Breast epithelium (tissue), 4 donors: ENCODE measurements at regions not wholly inside any gene's neighbourhood (a gene's known extent, or its start where the extent isn't known, plus 50 kb on each side); places are given as distances from the start of the nearest gene placed in this dataset.
A peak's percentile ranks its signal among the peaks of the same experiment; 100 is the strongest.

ENCODE experiments used
- DNase-seq, 2 donors: peaks; one replicate each; pipeline ENCODE4 v3.0.0-alpha.2; 2019; ENCODE audit warnings: low spot score in 2 of 2
- H3K27ac ChIP-seq, 2 donors: fragments of 200-600 bp; sonication (generic) in 1 of 2; one replicate each; pipeline ENCODE4 v1.5.1; 2016 to 2019; ENCODE audit warnings: mild to moderate bottlenecking in 1 of 2
- H3K27me3 ChIP-seq, 2 donors: fragments of 200-600 bp; sonication (generic) in 1 of 2; one replicate each; pipeline versions ENCODE4 v1.5.1 to v1.6.0; 2017 to 2019; ENCODE audit warnings: control low read depth in 1 of 2, mild to moderate bottlenecking in 1 of 2
- H3K36me3 ChIP-seq: fragments of 200-600 bp; one replicate; pipeline ENCODE4 v1.5.1; 2019
- H3K4me1 ChIP-seq, 2 donors: fragments of 200-600 bp; sonication (generic); one replicate each; pipeline ENCODE4 v1.5.1; 2016 to 2019; ENCODE audit warnings: control low read depth in 1 of 2
- H3K4me3 ChIP-seq, 3 donors: fragments of 200-600 bp; sonication (generic); 1 replicate in 2 of 3; 2 replicates in 1 of 3; pipeline ENCODE4 v1.5.1; 2016 to 2019; ENCODE audit warnings: mild to moderate bottlenecking in 3 of 3, moderate library complexity in 2 of 3
- H3K9me3 ChIP-seq, 2 donors: fragments of 200-600 bp; sonication (generic) in 1 of 2; one replicate each; pipeline ENCODE4 v1.5.1; 2016 to 2019; ENCODE audit warnings: control low read depth in 1 of 2
- CTCF ChIP-seq, 3 donors: fragments of 450-650 bp; IDR thresholded peaks; one replicate each; pipeline ENCODE4 v1.5.1; 2016 to 2017; ENCODE audit warnings: antibody characterized with exemption in 3 of 3, mild to moderate bottlenecking in 3 of 3, moderate library complexity in 3 of 3
- POLR2A ChIP-seq: fragments of 450-650 bp; IDR thresholded peaks from one replicate; pipeline ENCODE4 v1.6.1; 2016; ENCODE audit warnings: antibody characterized with exemption, mild to moderate bottlenecking, moderate library complexity
- POLR2AphosphoS5 ChIP-seq, 3 donors: sonication (generic); formaldehyde crosslinking; IDR thresholded peaks; one replicate each; pipeline ENCODE4 v1.6.1; 2017; ENCODE audit warnings: antibody characterized with exemption in 3 of 3
- intact Hi-C: fragments of 100-400 bp; cut with DNase I; formaldehyde crosslinking; loops from one replicate; pipeline ENCODE4 v1.15.1; 2023; ENCODE audit warnings: low total_unique reads

DNA sequence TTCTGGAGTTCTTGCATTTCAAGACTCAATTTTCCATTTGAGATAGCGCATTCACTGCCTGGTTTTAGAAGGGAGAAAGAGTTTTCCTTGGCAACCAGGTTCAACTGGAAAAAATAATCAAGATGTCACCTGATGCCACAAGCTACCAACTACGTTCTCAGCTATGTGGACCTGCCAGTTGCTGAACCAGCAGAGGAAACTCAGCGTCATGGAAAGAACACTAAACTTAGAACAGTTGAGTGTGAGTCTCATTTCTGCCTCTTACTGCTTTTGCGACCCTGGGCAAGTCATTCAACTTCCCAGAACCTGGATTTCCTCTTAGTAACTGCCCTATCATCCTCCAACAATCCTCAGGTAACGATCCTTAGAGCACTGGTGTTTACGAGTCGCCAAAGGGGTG is 373.0 kb upstream of the ESRRG start:
- DNase-seq: no peak
- intact Hi-C loops: no loop called here
- Histone ChIP-seq H3K4me1 (no peaks in the 10 kb centered on the region), H3K27me3 (no peaks in the 10 kb centered on the region), H3K27ac (no peak overlapping the region), H3K4me3 (no peak overlapping the region), H3K9me3 (no peaks in the 10 kb centered on the region), H3K36me3 (no peaks in the 10 kb centered on the region)
- TF ChIP-seq POLR2AphosphoS5 (IDR thresholded peaks at IDR 0.05) (no peak), POLR2A (no peak), CTCF (IDR thresholded peaks at IDR 0.05) (no peak)

DNA sequence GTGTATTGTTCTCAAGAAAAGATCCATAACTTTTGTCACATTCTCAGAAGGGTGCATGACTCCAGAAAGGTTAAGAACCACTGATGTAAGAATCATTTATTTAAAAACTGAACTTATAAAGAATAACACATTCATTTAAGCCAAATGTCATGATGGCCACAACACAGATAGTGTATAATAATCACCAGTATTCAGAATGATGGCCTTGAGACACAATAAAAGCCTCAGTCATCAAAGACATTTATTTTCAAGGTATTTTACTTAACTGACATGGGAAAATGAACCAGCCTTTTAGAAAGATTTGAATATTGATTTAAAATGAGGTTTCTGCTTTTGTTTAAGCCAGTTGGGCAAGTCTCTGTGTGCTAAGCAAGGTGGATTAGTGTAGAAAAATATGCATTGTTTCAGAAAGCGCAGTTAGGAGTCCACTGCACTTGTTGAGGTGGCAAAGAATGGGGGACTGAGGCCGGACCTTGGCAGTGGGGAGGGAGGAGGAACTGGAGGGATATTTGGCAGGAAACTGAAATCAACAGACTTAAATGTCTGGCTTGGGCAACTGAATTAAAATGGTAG is 371.9 kb upstream of the ESRRG start:
- no peak for DNase-seq
- intact Hi-C loops: no loop called here
- TF ChIP-seq CTCF (IDR thresholded peaks at IDR 0.05) (no peak), POLR2A (no peak), POLR2AphosphoS5 (IDR thresholded peaks at IDR 0.05) (no peak)

DNA sequence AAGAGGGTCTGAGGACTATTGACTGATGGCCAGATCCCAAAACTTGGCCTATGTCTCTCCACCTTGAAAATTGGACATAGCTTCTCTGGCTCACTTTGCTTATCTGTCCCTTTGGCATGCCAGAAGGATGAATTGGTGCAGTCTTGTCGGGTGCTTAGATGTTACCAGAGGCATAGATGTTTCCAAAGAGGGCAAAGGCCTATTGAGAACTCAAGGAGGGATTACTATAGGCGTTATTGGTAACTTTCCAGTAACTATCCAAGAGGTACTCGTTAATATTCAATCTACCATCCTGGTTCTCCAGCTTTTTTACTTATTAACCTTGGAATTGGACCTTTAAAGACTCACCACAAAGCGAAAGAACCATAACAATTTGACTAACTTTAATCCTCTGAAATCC is 368.3 kb upstream of the ESRRG start:
- DNase-seq: no peak
- TF ChIP-seq CTCF (IDR thresholded peaks at IDR 0.05) (no peak), POLR2A (no peak), POLR2AphosphoS5 (IDR thresholded peaks at IDR 0.05) (no peak)
- Histone ChIP-seq H3K27ac (peak overlapping the region in 1 of 2 donors; percentile 16), H3K9me3 (no peaks in the 10 kb centered on the region), H3K4me3 (no peak overlapping the region), H3K27me3 (no peaks in the 10 kb centered on the region), H3K36me3 (no peaks in the 10 kb centered on the region), H3K4me1 (no peaks in the 10 kb centered on the region)
- intact Hi-C loops: no loop called here

More for the DNA sequence above, 371.9 kb upstream of the ESRRG start:
- H3K36me3 ChIP-seq: no peaks in the 10 kb centered on the region
- no peaks in the 10 kb centered on the region for H3K27me3 ChIP-seq
- H3K4me1 ChIP-seq: no peaks in the 10 kb centered on the region
- H3K9me3 ChIP-seq: no peaks in the 10 kb centered on the region
- H3K27ac ChIP-seq: no peak overlapping the region
- H3K4me3 ChIP-seq: no peak overlapping the region

- H3K9me3 ChIP-seq: no peaks in the 10 kb centered on the region
- TF ChIP-seq POLR2AphosphoS5 (IDR thresholded peaks at IDR 0.05): no peak
- no peak for TF ChIP-seq CTCF (IDR thresholded peaks at IDR 0.05)
- TF ChIP-seq POLR2A: no peak
- intact Hi-C loops: no loop called here
- no peak for DNase-seq
- no peaks in the 10 kb centered on the region for H3K27me3 ChIP-seq
- H3K27ac ChIP-seq: peak overlapping the region; percentile 62 to 89
- peak overlapping the region; percentile 34 to 73 (median 64) for H3K4me3 ChIP-seq
- H3K4me1 ChIP-seq: no peaks in the 10 kb centered on the region
- no peaks in the 10 kb centered on the region for H3K36me3 ChIP-seq
Observed at GRCh38 chr1:217090060-217090911, 367.1 kb upstream of the ESRRG start.

GRCh38 chr1:217089361-217090014 is 366.3 kb upstream of the ESRRG start:
- Histone ChIP-seq H3K27ac (peak overlapping the region; percentile 89 to 90), H3K4me3 (peak overlapping the region; percentile 34 to 73 (median 64)), H3K4me1 (no peaks in the 10 kb centered on the region), H3K27me3 (no peaks in the 10 kb centered on the region), H3K36me3 (no peaks in the 10 kb centered on the region), H3K9me3 (no peaks in the 10 kb centered on the region)
- intact Hi-C loops: no loop called here
- peak in 1 of 2 donors; percentile 32 for DNase-seq
- TF ChIP-seq POLR2A (no peak), CTCF (IDR thresholded peaks at IDR 0.05) (no peak), POLR2AphosphoS5 (IDR thresholded peaks at IDR 0.05) (no peak)
